Right hindlimb (tissue), 1 donor: ENCODE measurements at regions not wholly inside any gene's neighbourhood (a gene's known extent, or its start where the extent isn't known, plus 50 kb on each side); places are given as distances from the start of the nearest gene placed in this dataset.

Experiments
- DNase-seq: peaks from one replicate; pipeline ENCODE4 v3.0.0-alpha.2; 2018

DNA sequence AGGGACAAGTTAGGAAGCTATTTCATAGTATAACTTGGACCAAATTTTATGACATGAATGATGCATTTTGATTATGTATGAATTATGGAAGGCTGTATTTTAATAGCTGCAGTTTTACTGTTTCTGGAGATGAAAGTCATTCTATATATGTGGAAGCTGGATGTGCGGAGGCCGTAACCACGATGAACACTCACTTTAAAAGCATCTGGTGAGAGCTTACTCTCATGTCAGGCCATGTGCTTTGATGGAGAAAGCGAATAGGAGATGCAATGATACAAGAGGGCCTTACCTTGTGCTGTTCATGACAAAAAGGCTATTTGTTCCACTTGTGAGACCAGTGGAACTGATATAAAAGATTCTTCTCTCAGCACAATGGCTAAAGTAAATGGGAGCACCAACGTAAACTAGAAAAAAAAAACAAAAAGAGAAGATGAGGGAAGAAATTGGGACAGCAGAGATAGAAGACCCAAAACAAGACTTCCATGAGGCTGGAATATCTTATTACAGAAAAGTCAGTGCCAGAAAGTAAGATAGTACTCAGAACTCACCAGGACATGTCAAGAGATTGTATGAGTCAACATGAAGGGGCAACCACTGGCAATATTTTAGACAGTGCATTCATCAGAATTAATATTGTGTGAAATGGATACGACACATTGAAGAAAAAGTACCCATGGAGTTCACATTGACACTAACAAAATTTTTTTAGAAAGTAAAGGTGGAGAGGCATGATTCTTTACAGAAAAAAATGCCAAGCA, 63.3 kb upstream of the GAB1 start:
- DNase-seq, result no peak

DNA sequence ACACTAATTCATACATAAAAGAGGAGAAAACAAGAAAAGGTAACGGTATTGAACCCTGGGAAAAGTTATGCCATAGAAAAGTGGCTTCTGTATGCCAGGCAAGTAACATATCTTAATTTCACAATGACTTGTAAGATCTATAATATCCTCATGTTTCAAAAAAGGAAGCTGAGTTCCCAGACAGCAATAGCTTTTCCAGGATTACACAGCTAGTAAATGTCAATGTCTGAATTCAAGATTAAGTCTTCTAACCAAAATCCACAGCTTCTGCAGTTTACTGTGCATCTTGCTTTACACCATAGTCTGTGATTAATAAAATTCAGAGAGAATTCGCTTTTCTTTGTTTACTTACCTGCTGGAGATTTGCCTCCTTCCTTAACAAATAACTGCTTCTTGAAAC, 55.8 kb upstream of the GAB1 start:
- no peak for DNase-seq

GRCh38 chr4:143281507-143282190, 55.0 kb upstream of the GAB1 start:
- DNase-seq, result peak; percentile 49

DNA sequence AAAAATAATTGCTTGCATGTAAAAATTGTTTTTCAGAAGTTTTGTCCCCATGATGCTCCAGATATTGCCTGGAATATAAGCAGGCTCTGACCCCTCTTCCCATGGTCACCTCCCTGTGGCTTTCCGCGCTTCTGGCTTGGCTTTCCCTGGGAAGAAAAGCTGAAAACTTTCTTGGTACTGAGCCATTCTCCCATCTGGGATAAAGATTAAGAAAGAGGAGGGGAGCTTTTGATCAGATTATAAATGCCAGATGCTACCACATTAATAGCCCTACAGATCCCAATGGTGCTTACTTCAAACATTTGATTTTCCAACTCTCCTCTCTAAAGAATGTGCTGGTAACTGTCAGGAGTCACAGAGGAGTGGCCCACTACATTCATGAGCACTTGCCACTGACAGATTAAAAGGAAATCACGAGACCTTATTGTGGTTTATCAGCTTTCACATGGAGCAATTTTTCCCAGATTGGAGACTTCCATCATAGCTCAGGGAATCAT, 54.4 kb upstream of the GAB1 start:
- DNase-seq, result peak; percentile 72

- peak; percentile 46 for DNase-seq
Measured at GRCh38 chr4:143285696-143286437, 50.8 kb upstream of the GAB1 start.

DNA sequence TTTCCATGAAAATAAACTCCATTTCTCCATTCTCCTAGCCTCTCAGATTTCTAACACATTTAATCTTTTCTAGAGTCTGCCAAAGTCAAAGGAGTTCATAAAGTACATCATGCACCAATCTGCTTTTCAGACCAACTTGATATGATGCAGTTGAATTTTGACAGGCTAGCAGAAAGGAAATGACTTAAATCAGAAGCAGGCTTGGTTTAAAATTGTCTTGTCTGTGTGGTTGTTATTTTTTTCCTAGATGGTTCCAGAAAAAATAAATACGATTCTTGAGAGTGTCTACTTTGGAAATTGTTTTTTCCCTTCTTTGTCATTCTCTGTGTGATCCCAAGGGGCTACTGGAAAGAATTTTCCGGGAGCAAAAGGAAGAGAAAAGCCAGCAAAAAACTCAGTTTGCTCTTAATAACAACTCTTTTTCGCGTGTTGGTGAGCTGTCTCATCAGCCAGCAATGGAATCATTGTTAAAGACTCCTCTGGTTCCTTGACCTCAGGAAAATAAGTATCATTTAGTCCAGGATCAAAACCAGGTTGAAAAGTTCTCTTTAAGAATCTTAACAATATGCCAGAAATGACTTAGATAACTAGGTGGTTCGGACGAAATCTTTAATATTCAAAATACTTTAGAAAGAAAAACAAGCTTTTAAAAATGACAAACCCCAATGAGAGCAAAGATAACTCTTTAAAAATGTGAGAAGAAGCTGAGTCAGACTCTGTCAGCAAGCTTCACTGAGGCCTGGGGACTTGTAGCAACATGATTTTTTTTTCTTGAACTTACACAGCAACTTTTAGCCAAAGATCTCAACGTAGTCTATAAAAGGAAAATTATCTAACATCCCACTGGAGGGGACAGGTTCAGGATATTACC, 49.7 kb upstream of the GAB1 start:
- DNase-seq, result no peak
